ENCODE measurements at regions not wholly inside any gene's neighbourhood (a gene's known extent, or its start where the extent isn't known, plus 50 kb on each side); places are given as distances from the start of the nearest gene placed in this dataset.

- DNase-seq (ENCODE audit: low read depth, low spot score) (no peak), FAIRE-seq (no peak)
- intact Hi-C loops (cut with micrococcal nuclease) = no loop called here
- H3K9me1 ChIP-seq (replicated peaks; ENCODE audit: control insufficient read depth, extremely low read depth, insufficient read depth, low read length) = no peaks in the 10 kb centered on the region
- H3K4me2 ChIP-seq (ENCODE audit: insufficient read depth, low read length) = no peak overlapping the region
- H3K4me3 ChIP-seq (replicated peaks in 1 of 3; ENCODE audit: insufficient read depth in 1 of 3, low read depth in 1 of 3, low read length in 3 of 3) = no peak overlapping the region
- H3K9ac ChIP-seq (replicated peaks; ENCODE audit: extremely low read depth, insufficient read depth, low read length) = no peak overlapping the region
- H2AFZ ChIP-seq (ENCODE audit: low read depth, low read length) = no peak overlapping the region
- TF ChIP-seq FOS (IDR thresholded peaks at IDR 0.05; ENCODE audit: borderline replicate concordance, insufficient read depth, low read length) = no peak
- TF ChIP-seq MYC (IDR thresholded peaks at IDR 0.05; ENCODE audit: low read depth, low read length) = no peak
- TF ChIP-seq MAX (IDR thresholded peaks at IDR 0.05; ENCODE audit: insufficient read depth, insufficient read length) = no peak
- no peak for TF ChIP-seq EZH2 (IDR thresholded peaks at IDR 0.05; ENCODE audit: borderline replicate concordance, low read depth, low read length, severe bottlenecking)
- no peak for TF ChIP-seq CTCF (IDR thresholded peaks at IDR 0.05; ENCODE audit: extremely low read depth in 1 of 2, insufficient read depth in 1 of 2, low read depth in 1 of 2, low read length in 2 of 2)
- TF ChIP-seq JUN (IDR thresholded peaks at IDR 0.05; ENCODE audit: borderline replicate concordance, insufficient read depth, insufficient read length, low read depth) = no peak
- no peak for TF ChIP-seq GATA2 (IDR thresholded peaks at IDR 0.05; ENCODE audit: insufficient read depth, insufficient read length, low read depth, low read length)
- no TSS peak for BruUV-seq (replicated peaks)
- no peaks in the 10 kb centered on the region for H3K79me2 ChIP-seq (ENCODE audit: control insufficient read depth, insufficient read depth, low read length)
- ChIA-PET POLR2A (no interaction called here), CTCF (no interaction called here)
- dilution Hi-C loops (cut with MboI; ENCODE audit: extremely low pct_ligation_motif_present, low sequenced_read_pairs) = no loop called here
- H3K27ac ChIP-seq (ENCODE audit: insufficient read depth, low read depth, low read length) = no peak overlapping the region
- H3K27me3 ChIP-seq (ENCODE audit: control insufficient read depth in 2 of 2, insufficient read depth in 2 of 2, low read length in 2 of 2) = peaks cover 0 to 2% of the 10 kb centered on the region in 2 experiments
- H3K9me3 ChIP-seq (replicated peaks; ENCODE audit: control insufficient read depth, insufficient read depth, low read length) = no peaks in the 10 kb centered on the region
- H4K20me1 ChIP-seq (replicated peaks; ENCODE audit: control insufficient read depth, extremely low read depth, insufficient read depth, low read length) = no peaks in the 10 kb centered on the region
- no peaks in the 10 kb centered on the region for H3K4me1 ChIP-seq (ENCODE audit: control insufficient read depth, extremely low read depth, insufficient read depth, low read length)
- H3K36me3 ChIP-seq (ENCODE audit: control insufficient read depth in 2 of 2, extremely low read depth in 1 of 2, insufficient read depth in 2 of 2, low read length in 2 of 2) = no peaks in the 10 kb centered on the region
Measured at GRCh38 chr16:86171329-86171728, 272.4 kb downstream of the IRF8 start.

Measured in endothelial cell of umbilical vein (primary cell).